ENCODE measurements at regions not wholly inside any gene's neighbourhood (a gene's known extent, or its start where the extent isn't known, plus 50 kb on each side); places are given as distances from the start of the nearest gene placed in this dataset.
A peak's percentile ranks its signal among the peaks of the same experiment; 100 is the strongest.

DNA sequence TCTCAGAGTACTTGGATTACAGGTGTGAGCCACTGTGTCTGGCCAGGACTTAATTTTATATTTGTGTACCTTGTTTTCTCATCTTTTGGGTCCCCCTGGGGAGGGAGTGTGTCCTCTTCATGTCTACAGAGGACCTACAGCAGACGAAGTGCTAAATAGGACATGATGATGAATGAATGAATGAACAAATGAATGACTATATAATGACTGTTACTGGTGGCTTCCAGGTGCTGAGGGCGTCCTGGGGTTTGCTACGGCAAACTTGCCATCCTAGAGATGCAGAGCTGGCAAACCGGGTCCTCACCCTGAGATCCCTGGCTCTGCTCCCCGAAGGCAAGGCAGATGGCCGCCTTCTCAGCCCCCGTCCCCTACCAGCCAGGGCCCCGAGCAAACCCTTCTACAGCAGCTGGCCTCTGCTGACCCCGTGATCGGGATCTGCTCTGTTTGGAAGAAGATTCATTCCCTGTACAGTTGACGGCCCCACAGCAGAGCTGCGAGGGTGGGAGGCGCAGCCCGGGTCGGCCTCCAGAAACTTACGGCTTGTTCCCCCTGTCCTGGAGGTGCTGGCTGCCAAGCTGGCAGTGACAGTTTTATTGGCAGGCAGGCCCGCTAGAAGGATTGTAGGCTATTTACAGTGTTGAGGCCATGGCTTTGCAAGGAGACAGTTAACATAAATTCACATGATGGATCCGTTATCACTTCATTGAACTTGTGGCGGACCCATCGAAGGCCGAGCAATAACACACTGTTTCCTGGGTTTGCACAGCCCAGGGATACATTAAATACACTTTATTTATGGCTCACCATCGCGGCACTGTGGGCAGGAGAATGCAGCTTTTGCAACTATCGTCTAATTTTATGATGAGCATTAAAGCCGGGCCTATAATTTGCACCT lies 197.7 kb upstream of the GSE1 start:
- no peak for DNase-seq

DNA sequence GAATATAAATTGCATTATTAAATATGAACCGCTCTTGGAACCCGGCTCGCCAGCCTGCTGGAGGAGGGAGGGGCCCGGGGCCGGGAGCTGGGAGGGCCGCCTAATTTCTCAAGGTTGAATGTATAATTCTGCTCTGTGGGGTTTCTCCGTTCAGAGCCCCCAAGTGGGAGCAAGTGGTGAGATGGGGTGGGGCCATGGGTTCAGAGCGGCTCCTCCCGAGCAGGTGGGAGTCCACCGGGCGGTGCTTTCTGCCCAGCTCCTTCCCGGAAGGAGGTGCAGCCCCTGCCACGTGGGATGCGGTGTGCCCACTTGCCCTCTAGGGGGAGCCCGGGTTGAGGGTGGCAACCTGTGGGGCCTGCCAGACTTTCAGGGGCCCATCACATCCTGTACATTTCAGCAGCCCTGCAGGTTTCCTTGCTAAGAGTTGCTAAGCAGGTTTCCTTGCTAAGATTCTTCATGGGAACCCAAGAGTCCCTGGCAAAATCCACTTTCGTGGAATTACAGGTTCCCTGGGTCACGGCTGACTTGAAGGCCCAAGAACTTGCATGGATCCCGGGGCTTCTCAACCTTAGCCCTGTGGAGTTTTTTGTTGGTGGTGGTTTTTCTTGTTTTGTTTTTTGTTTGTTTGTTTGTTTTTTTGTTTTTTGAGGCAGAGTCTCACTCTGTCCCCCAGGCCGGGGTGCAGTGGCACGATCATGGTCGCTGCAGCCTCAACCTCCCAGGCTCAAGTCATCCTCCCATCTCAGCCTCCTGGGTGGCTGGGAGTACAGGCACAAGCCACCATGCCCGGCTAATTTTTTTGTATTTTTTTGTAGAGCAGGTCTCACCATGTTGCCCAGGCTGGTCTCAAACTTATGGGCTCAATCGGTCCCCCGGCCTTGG lies 196.7 kb upstream of the GSE1 start:
- DNase-seq: peak; percentile 36 to 65 (median 52)

DNA sequence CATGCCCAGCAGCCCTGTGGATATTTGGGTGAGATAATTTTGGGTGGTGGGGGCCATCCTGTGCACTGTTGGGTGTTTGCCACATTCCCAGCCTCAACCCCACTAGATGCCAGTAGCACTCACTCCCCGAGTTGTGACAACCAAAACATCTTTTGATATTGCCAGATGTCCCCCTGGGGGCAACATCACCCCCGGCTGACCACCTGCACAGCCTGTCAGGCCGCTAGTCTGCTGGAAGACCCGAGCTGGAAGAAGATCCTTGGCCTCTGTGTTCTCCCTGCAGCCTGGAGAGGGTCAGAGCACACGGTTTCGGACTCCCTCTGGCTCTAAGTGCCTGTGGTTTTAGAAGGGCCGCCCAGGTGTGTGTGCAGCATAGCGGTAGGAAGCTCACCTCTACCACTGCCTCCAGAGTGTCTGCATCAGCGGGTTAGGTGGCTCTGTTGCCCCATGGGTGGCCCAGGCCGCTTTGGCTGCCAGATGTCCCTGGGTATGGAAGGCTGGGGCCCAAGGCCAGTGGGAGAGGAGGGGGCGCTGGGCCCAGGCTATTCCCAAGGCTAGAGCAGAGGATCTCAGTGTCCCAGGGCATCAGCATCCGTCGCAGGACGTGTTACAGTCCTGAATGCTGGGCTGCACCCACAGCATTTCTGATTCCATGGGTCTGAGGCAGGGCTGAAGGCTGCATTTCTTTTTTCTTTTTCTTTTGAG lies 195.8 kb upstream of the GSE1 start:
- DNase-seq: no peak

- DNase-seq: no peak
These were observed 194.1 kb upstream of the GSE1 start for GRCh38 chr16:85418978-85419491.

DNA sequence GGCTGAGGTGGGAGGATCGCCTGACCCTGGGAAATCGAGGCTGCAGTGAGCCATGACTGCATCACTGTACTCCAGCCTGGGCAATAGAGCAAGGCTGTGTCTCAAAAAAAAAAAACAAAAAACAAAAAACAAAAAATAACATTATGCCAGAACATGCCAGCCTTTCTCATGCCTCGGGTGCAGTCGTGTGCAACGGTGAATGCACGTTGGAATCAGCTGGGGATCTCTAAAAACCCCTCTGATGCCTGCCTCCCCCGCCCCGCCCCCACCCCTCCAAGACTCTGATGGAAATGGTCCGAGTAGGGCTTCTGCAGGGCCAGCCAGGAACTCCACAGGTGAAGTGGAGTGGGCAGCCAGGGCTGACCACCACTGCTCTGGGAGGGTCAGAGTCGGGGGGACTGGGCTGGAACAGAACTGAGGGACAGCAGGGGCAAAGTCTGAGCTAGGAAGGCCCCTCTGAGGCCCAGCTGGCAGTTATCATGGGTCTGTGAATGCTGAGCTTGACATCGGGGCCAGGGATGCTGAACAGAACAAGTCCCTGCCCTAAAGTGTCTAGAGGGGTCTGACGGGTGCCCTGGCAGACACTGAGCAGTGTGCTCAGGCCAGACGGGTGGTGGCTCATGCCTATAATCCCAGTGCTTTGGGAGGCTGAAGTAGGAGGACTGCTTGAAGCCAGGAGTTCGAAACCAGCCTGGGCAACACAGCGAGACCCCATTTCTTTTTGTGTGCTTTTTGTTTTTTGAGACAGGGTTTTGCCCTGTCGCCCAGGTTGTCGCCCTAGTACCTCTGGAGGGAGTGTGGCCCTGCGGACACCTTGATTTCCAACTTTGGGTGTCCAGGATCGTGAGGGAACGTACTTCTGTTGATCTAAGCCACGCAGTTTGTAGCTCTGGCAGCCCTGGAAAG lies 193.4 kb upstream of the GSE1 start:
- no peak for DNase-seq

DNA sequence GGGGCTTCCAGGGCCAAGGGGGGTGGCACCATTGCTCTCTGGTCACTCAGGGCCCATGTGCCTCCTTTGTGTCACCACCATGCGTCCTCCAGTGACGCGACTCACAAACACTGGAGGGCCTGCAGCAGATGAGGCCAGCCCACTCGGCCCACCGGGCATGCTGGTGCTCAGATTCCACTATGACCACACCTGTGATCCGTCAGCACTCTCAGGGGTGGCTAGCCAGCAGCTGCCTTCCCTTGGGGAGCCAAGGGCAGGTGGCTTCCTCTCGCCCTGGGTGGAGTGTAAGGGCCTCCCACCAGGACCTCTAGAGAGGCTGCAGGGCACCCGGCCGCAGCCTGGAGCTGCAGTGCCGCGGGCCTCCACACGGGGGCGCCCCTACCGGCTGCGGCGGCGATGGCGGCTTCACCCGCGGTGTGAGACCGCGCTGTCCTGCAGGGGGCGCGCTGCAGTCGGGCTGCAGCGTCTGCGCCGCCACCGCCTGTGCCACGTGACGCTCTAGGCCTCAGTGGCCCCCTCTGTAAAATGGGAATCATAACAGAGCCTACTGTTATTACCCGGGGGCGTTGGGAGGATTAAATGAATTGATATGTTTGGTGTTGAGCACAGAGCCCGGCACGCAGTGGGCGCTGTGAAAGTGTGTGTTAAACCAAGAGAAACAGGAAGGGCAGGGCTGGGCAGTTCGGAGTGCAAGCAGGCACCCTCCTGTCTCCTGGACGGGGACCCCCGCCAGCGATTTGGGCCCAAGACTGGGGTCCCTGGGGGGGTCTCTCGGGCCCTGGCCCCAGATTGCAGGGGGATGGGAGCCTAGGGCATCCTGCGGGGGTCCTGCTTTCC lies 192.4 kb upstream of the GSE1 start:
- peak; percentile 42 to 66 (median 56) for DNase-seq

- DNase-seq: no peak
These were observed 191.6 kb upstream of the GSE1 start for GRCh38 chr16:85421338-85422195.

GRCh38 chr16:85422196-85422631 lies 190.9 kb upstream of the GSE1 start:
- no peak for DNase-seq

DNA sequence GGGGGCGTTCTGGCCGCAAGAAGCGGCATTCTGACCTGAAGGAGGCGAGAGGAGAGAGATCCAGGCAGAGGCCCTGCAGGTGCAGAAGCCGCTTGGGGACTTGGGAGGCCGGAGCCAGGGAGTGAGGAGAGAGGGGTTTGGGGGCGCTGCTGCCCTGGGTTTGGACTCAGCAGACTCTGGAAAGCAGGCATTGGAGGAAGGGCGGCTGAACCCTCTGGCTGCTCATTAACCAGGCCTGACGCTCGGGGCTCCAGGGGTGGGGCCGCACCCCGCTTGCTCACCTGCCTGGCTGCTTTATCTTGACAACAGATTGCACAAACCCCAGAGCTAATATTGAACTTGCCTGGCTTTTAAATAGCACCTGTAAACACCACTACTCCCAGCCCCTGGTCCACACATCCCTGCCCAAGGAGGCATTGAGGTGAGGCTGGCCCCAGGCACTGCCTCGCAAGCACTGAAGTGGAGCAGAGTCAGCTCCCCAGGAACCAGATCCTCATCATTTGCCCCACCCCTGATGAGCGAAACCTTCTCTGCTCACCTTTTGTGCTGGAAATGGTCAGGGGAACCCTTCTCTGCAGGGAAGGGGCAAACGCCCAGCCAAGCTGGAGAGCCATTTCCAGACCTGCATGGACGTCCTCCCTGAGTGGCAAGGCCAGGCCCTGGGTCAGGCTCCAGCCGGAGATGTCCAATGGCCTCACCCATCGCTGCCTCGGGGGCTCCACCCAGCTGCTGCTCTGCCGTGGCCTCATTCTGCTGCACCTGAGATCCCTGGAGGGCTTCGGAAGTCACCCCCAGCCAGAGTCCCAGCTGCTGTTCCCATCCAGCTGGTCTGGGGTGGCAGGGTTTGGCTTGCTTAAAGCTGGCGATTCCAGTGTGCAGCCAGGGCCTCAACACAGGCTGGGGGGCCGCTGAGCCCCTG lies 190.2 kb upstream of the GSE1 start:
- no peak for DNase-seq

DNA sequence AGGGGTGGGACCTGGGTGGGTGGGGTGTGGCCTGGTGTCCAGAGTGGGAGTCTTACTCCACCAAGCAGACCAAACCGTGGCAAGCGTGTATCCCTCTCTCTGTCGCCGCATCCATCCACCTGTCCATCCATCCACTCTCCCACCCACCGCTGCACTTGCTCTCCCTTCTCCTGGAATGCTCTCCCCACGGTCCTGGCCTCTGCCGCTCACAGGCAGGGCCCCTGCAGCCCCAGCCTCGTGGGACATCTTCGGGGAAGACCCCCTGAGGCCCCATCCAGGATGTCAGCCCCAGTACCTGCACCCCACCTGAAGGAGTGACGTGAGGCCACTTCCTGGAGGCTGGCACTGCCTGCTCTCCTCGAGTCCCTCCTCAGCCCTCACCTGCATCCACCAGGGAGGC lies 189.5 kb upstream of the GSE1 start:
- DNase-seq: no peak

DNA sequence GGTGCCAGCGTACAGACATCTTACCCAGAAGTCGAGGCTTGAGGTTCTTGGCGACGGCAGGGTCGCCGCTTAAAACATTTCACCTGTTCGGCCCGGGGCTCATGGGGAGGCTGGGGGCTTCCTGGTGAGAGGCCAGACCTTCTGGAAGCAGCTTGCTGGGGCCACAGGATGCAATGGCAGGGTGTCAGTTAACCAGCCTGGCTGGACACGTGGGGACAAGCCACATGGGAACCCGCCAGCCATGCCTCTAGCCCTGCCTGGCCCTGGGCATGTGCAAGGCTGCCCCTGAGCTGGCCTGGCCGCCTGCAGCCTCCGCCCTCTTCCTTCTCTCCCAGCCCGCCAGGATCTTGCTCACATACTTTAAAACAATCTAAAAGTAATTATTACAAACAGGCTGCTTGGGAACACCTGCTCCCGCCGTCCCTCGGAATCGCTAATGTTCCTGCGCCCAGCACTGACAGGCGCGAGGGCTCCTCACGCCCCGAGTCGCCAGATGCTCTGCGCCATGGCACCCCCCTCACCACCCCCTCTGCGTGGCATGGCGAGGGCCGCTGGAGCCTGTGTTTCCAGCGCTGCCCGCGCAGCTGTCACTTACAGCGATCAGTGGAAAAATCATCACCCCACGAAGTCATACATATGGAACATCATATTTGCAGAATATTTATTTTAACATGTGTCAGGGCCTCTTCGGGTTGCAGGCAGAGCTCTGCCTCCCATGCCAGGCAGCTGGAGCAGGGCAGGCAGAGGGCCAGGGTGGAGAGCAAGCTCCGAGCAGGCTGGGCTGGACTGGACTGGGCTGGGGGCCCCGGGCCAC lies 188.7 kb upstream of the GSE1 start:
- DNase-seq: no peak

GRCh38 chr16:85425074-85425662 lies 188.0 kb upstream of the GSE1 start:
- DNase-seq: no peak

DNA sequence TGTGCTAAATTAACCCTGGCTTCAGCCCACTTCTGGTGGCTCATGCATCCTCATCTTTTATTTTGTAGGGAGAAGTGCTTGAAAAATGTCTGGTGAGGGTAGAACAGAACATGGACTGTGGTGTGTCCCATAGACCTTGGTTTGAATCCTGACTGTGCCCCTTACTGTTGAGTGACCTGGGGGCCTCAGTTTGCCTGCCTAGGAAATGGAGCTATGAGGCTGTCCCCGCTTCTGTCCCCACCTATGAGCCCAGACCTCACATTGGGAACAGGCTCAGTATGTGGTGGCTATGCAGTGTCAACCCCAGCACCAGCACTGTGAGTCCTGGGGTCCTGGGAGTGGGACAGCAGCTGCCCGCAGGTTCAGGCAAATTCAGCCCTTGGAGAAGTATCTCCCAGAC lies 186.3 kb upstream of the GSE1 start:
- DNase-seq: no peak

- DNase-seq: peak in 1 of 4 experiments; percentile 24
These were observed 184.8 kb upstream of the GSE1 start for GRCh38 chr16:85428168-85428898.

- no peak for DNase-seq
These were observed 184.0 kb upstream of the GSE1 start for GRCh38 chr16:85428899-85429775.
